Tibial nerve (tissue), 4 donors: ENCODE measurements at regions not wholly inside any gene's neighbourhood (a gene's known extent, or its start where the extent isn't known, plus 50 kb on each side); places are given as distances from the start of the nearest gene placed in this dataset.

Source experiments
- DNase-seq, 2 donors: peaks; one replicate each; pipeline ENCODE4 v3.0.0-alpha.2; 2019; ENCODE audit warnings: low spot score in 2 of 2
- H3K27ac ChIP-seq, 4 donors: fragments of 200-600 bp; sonication (generic) in 3 of 4; one replicate each; pipeline ENCODE4 v1.5.1; 2017 to 2019; ENCODE audit warnings: mild to moderate bottlenecking in 1 of 4
- H3K27me3 ChIP-seq, 2 donors: fragments of 200-600 bp; sonication (generic) in 1 of 2; one replicate each; pipeline versions ENCODE4 v1.5.1 to v1.6.0; 2017 to 2019
- H3K36me3 ChIP-seq, 3 donors: fragments of 200-600 bp; sonication (generic); one replicate each; pipeline ENCODE4 v1.5.1; 2018 to 2019
- H3K4me1 ChIP-seq, 4 donors: fragments of 200-600 bp; sonication (generic) in 3 of 4; one replicate each; pipeline ENCODE4 v1.5.1; 2017 to 2019
- H3K4me3 ChIP-seq, 4 donors: fragments of 200-600 bp; sonication (generic) in 3 of 4; one replicate each; pipeline ENCODE4 v1.5.1; 2017 to 2019; ENCODE audit warnings: mild to moderate bottlenecking in 1 of 4, moderate library complexity in 1 of 4
- H3K9me3 ChIP-seq, 4 donors: fragments of 200-600 bp; sonication (generic) in 3 of 4; one replicate each; pipeline ENCODE4 v1.5.1; 2017 to 2019
- EP300 ChIP-seq, 2 donors: sonication (generic); formaldehyde crosslinking; IDR thresholded peaks; one replicate each; pipeline ENCODE4 v1.6.1; 2017; ENCODE audit warnings: antibody characterized with exemption in 2 of 2, mild to moderate bottlenecking in 1 of 2
- POLR2A ChIP-seq, 2 donors: fragments of 450-650 bp; IDR thresholded peaks; one replicate each; pipeline ENCODE4 v1.6.1; 2017; ENCODE audit warnings: antibody characterized with exemption in 2 of 2, mild to moderate bottlenecking in 2 of 2, moderate library complexity in 2 of 2
- WGBS, 2 donors: methylation state at CpG; one replicate each; pipeline ENCODE4 v1.1.5; 2018; 5-methylcytosine and 5-hydroxymethylcytosine counted together
- TF ChIP-seq, protein P1 (sequence below), 5 experiments: fragments of 200-600 bp in 3 of 5; fragments of 450-650 bp in 2 of 5; sonication (generic) in 3 of 5; IDR thresholded peaks; one replicate each; pipeline ENCODE4 v1.5.1; 2016 to 2019; ENCODE audit warnings: antibody characterized with exemption in 5 of 5, mild to moderate bottlenecking in 3 of 5, moderate library complexity in 2 of 5

DNA sequence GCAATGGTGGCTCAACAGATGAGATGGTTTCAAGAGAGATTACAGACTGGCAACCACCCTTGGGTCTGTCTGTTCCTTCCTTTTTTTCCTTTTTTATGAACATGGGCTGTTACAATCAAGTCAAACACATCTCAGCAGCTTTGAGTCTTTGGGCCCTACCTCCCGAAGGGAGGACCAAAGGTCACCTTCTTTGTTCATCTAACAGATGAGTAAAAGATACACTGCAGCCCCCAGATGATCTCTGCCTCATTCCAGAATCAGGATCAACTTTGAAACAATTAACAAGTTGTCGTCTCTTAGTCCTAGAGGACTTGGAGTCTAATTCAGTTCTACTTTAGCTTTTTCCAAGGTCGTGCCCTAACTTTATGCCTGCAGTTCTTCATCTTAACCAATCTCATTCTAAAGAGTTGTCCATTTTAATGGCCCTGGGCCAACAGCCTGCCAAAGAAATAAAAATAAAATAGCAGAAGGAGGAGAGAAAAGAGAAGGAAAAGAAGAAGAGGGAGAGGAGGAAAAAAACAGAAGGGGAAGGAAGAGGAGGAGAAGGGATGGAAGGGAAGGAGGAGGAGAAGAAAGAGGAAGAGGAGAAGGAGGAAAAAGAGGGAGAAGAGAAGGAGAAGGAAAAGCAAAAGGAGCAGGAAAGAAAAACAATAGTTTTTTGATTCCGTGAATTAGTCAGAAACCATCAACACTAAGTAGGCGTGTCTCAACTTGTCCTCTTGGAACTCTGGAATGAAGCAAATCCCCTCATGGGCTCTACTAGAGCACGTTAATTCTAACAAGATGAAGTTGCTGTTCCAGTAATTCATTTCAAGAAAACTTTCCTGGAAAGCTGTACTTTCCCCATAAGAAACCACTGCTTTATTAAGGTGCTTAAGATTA, 281.2 kb downstream of the FOXO1 start:
- H3K27ac ChIP-seq = peak overlapping the region in 1 of 4 donors; percentile 31
- no peaks in the 10 kb centered on the region for H3K27me3 ChIP-seq
- no peak for DNase-seq
- no peak overlapping the region for H3K4me3 ChIP-seq
- no peaks in the 10 kb centered on the region for H3K36me3 ChIP-seq
- no peaks in the 10 kb centered on the region for H3K9me3 ChIP-seq
- WGBS, 2 donors = 43 to 45% methylated on average over 6 of the region's 6 CpGs
- peaks cover 0 to 39% (median 13%) of the 10 kb centered on the region in 4 donors for H3K4me1 ChIP-seq
- TF ChIP-seq, protein P1, sequence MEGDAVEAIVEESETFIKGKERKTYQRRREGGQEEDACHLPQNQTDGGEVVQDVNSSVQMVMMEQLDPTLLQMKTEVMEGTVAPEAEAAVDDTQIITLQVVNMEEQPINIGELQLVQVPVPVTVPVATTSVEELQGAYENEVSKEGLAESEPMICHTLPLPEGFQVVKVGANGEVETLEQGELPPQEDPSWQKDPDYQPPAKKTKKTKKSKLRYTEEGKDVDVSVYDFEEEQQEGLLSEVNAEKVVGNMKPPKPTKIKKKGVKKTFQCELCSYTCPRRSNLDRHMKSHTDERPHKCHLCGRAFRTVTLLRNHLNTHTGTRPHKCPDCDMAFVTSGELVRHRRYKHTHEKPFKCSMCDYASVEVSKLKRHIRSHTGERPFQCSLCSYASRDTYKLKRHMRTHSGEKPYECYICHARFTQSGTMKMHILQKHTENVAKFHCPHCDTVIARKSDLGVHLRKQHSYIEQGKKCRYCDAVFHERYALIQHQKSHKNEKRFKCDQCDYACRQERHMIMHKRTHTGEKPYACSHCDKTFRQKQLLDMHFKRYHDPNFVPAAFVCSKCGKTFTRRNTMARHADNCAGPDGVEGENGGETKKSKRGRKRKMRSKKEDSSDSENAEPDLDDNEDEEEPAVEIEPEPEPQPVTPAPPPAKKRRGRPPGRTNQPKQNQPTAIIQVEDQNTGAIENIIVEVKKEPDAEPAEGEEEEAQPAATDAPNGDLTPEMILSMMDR (IDR thresholded peaks at IDR 0.05) = no peak
- no peak for TF ChIP-seq EP300 (IDR thresholded peaks at IDR 0.05)
- TF ChIP-seq POLR2A (IDR thresholded peaks at IDR 0.05) = no peak

DNA sequence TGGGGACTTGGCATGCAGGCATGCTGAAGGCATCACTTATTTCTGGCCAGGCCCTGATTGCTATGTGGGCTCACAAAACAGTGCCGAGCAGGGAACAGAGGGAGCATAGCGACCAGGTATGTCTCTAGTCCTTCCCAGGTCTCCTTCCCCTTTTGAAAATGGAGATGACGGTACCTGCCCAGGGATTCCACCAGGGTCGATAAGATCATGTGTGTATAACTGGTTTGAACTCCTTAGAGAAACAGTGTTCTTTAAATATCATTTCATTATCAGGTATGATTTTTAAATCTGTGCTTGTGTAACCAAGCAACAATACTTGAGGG, 280.6 kb downstream of the FOXO1 start:
- Histone ChIP-seq H3K27ac (peak overlapping the region in 1 of 4 donors; percentile 31), H3K4me3 (no peak overlapping the region), H3K4me1 (peaks cover 0 to 43% (median 12%) of the 10 kb centered on the region in 4 donors), H3K36me3 (no peaks in the 10 kb centered on the region), H3K9me3 (no peaks in the 10 kb centered on the region), H3K27me3 (no peaks in the 10 kb centered on the region)
- 88 to 92% methylated on average over 4 of the region's 4 CpGs for WGBS, 2 donors
- no peak for DNase-seq
- TF ChIP-seq EP300 (IDR thresholded peaks at IDR 0.05) (no peak), POLR2A (IDR thresholded peaks at IDR 0.05) (no peak)
- TF ChIP-seq, protein P1 (IDR thresholded peaks at IDR 0.05) = no peak

DNA sequence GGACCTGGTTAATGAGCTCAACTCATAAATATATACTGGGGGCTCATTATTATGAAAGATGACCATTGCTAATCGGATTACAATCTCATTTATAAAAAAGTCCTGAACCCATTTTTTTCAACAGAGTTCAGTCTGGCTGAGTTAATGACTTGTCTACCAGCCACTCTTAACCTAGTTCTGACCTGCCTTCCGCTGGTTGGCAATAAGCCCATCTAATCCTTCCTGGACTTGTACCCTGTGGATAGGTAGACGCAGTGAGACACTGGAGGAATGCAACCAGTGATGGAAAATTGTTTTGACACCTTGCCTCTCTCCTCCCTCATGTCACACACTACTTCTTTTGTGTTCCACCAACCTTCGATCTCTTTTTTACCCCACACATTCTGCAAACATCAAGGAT, 279.9 kb downstream of the FOXO1 start:
- Histone ChIP-seq H3K9me3 (no peaks in the 10 kb centered on the region), H3K27me3 (no peaks in the 10 kb centered on the region), H3K36me3 (no peaks in the 10 kb centered on the region), H3K4me3 (no peak overlapping the region), H3K27ac (no peak overlapping the region), H3K4me1 (peaks cover 0 to 41% (median 12%) of the 10 kb centered on the region in 4 donors)
- no peak for DNase-seq
- 86 to 96% methylated on average over 4 of the region's 4 CpGs for WGBS, 2 donors
- no peak for TF ChIP-seq POLR2A (IDR thresholded peaks at IDR 0.05)
- TF ChIP-seq, protein P1 (IDR thresholded peaks at IDR 0.05) = no peak
- no peak for TF ChIP-seq EP300 (IDR thresholded peaks at IDR 0.05)

DNA sequence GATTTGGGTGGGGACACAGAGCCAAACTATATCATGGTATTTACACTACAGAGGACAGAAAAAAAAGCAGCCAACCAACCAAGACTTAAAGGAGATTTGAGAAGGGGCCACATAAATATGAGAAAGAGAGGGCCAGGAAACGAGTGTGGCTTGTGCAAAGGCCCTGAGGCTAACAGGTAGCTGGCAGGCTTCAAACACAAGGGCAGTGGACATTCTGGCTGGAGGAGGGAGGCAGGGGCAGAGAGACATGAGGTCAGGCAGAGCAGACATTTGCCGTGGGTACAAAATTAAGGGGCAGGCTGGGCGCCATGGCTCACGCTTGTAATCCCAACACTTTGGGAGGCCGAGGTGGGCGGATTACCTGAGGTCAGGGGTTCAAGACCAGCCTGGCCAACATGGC, 278.7 kb downstream of the FOXO1 start:
- H3K4me1 ChIP-seq = peaks cover 0 to 30% (median 12%) of the 10 kb centered on the region in 4 donors
- H3K9me3 ChIP-seq = no peaks in the 10 kb centered on the region
- H3K4me3 ChIP-seq = no peak overlapping the region
- 93 to 97% methylated on average over 6 of the region's 6 CpGs for WGBS, 2 donors
- no peaks in the 10 kb centered on the region for H3K36me3 ChIP-seq
- TF ChIP-seq POLR2A (IDR thresholded peaks at IDR 0.05) (no peak), EP300 (IDR thresholded peaks at IDR 0.05) (no peak)
- TF ChIP-seq, protein P1 (IDR thresholded peaks at IDR 0.05) = no peak
- H3K27me3 ChIP-seq = no peaks in the 10 kb centered on the region
- DNase-seq = no peak
- H3K27ac ChIP-seq = no peak overlapping the region

DNA sequence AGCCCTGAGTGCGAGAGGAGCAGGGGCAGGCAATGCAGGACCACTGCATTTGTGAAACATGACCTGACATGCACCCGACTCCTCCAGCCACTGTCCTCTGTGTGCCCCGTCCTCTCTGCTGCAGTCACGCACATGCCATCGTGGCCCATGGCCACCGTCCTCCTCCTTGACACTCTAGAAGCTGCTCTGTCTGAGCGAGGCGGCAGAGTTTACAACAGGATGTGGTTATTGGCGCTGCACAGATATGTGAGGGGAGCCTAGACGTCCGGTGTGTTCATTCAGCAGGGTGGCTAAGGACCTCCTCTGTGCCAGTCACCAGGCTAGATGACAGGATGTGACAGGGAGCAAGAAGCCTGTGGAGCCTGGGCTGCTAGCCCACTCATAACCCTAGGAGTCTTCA, 277.8 kb downstream of the FOXO1 start:
- peaks cover 0 to 24% (median 12%) of the 10 kb centered on the region in 4 donors for H3K4me1 ChIP-seq
- H3K9me3 ChIP-seq = no peaks in the 10 kb centered on the region
- TF ChIP-seq POLR2A (IDR thresholded peaks at IDR 0.05) (no peak), EP300 (IDR thresholded peaks at IDR 0.05) (no peak)
- TF ChIP-seq, protein P1 (IDR thresholded peaks at IDR 0.05) = no peak
- no peaks in the 10 kb centered on the region for H3K36me3 ChIP-seq
- H3K27ac ChIP-seq = peak overlapping the region in 1 of 4 donors; percentile 82
- H3K4me3 ChIP-seq = peak overlapping the region in 1 of 4 donors; percentile 28
- DNase-seq = no peak
- H3K27me3 ChIP-seq = no peaks in the 10 kb centered on the region
- WGBS, 2 donors = 49 to 70% methylated on average over 11 of the region's 11 CpGs
